Panc1 (cell line): ENCODE measurements at regions not wholly inside any gene's neighbourhood (a gene's known extent, or its start where the extent isn't known, plus 50 kb on each side); places are given as distances from the start of the nearest gene placed in this dataset.

Experiments
- ATAC-seq: fragments of 200-7000 bp; cut with Tn5 transposase; 2 replicates; pipeline ENCODE4 v1.9.1; 2020; ENCODE audit warnings: mild to moderate bottlenecking, moderate library complexity
- BruUV-seq: library from RNA; stranded (reverse); fragments of 400-500 nt; replicated peaks from 2 replicates; lab custom pipeline; 2021; lab: Mats Ljungman, UMichigan
- CTCF ChIA-PET: fragments of 300-600 bp; sonication (Branson Sonifier 250); formaldehyde crosslinking; loops from one replicate; lab custom pipeline; 2022; ENCODE audit warnings: antibody characterized with exemption; lab: Charles Lee
- POLR2A ChIA-PET: fragments of 300-600 bp; sonication (Branson Sonifier 250); formaldehyde crosslinking; loops from one replicate; lab custom pipeline; 2022; ENCODE audit warnings: antibody characterized with exemption; lab: Charles Lee
- DNase-seq: peaks from one replicate; pipeline ENCODE4 v3.0.0-alpha.2; 2010; ENCODE audit warnings: low read depth, low spot score
- H3K27ac ChIP-seq: 2 replicates; pipeline ENCODE4 v1.5.1; 2011; ENCODE audit warnings: mild to moderate bottlenecking, low read length, inconsistent platforms
- H3K27me3 ChIP-seq: fragments of 200-500 bp; sonication (Bioruptor generic); 2 replicates; pipeline ENCODE4 v1.6.0; 2014; ENCODE audit warnings: low read length, inconsistent platforms; ENCODE audit not compliant: control insufficient read depth, insufficient read depth
- H3K36me3 ChIP-seq: fragments of 200-500 bp; sonication (Bioruptor generic); 2 replicates; pipeline ENCODE4 v1.5.1; 2014; ENCODE audit warnings: inconsistent platforms, mild to moderate bottlenecking, low read length, moderate library complexity; ENCODE audit not compliant: control insufficient read depth, insufficient read depth
- H3K4me1 ChIP-seq: 2 replicates; pipeline ENCODE4 v1.5.1; 2011; ENCODE audit warnings: inconsistent platforms, mild to moderate bottlenecking, low read length, moderate library complexity; ENCODE audit not compliant: control insufficient read depth, insufficient read depth
- H3K4me3 ChIP-seq, 2 experiments: 2 replicates each; pipeline ENCODE4 v1.5.1; 2011 to 2012; ENCODE audit warnings: low read depth in 2 of 2, low read length in 2 of 2, mild to moderate bottlenecking in 2 of 2, inconsistent platforms in 1 of 2, moderate library complexity in 1 of 2
- H3K9me3 ChIP-seq: fragments of 200-500 bp; sonication (Bioruptor generic); 2 replicates; pipeline ENCODE4 v1.5.1; 2014; ENCODE audit warnings: low read depth, mild to moderate bottlenecking, inconsistent platforms, low read length, moderate library complexity; ENCODE audit not compliant: control insufficient read depth, insufficient read depth
- CTCF ChIP-seq: fragments of 450-650 bp; IDR thresholded peaks from 2 replicates; pipeline ENCODE4 v1.5.1; 2017; ENCODE audit warnings: mild to moderate bottlenecking
- POLR2AphosphoS5 ChIP-seq: IDR thresholded peaks from 2 replicates; pipeline ENCODE4 v1.6.1; 2012; ENCODE audit warnings: mild to moderate bottlenecking, low read depth, low read length, moderate library complexity
- REST ChIP-seq, 2 experiments: IDR thresholded peaks; 2 replicates each; pipeline ENCODE4 v1.6.1; 2011 to 2012; ENCODE audit warnings: low read depth in 2 of 2, control low read depth in 1 of 2, low read length in 1 of 2, mild to moderate bottlenecking in 1 of 2, moderate library complexity in 1 of 2; ENCODE audit not compliant: insufficient read depth in 1 of 2
- SIN3A ChIP-seq: IDR thresholded peaks from 2 replicates; pipeline ENCODE4 v1.6.1; 2012; ENCODE audit warnings: low read depth, mild to moderate bottlenecking, low read length, moderate library complexity, borderline replicate concordance; ENCODE audit not compliant: insufficient read depth
- TCF7L2 ChIP-seq: IDR thresholded peaks from 2 replicates; pipeline ENCODE4 v1.6.1; 2011; ENCODE audit warnings: mild to moderate bottlenecking, low read depth, low read length, inconsistent platforms
- in situ Hi-C: cut with HindIII; loops from 2 replicates; pipeline ENCODE4 v1.10.0; 2016; ENCODE audit warnings: low sequenced_read_pairs, low pct_unique_long_range_greater_than_20kb
- intact Hi-C: fragments of 100-400 bp; cut with micrococcal nuclease; formaldehyde crosslinking; loops from one replicate; pipeline ENCODE4 v1.10.0; 2022; ENCODE audit not compliant: unreplicated experiment

GRCh38 chr15:96762566-96762965 lies 432.1 kb downstream of the NR2F2 start:
- no peak overlapping the region for H3K27ac ChIP-seq
- ChIA-PET POLR2A (no interaction called here), CTCF (no interaction called here)
- intact Hi-C loops, result no loop called here
- no peaks in the 10 kb centered on the region for H3K4me1 ChIP-seq
- H3K4me3 ChIP-seq, result no peak overlapping the region
- no peaks in the 10 kb centered on the region for H3K27me3 ChIP-seq
- H3K9me3 ChIP-seq, result no peaks in the 10 kb centered on the region
- BruUV-seq, result no TSS peak
- no peak for ATAC-seq
- no peak for DNase-seq
- H3K36me3 ChIP-seq, result no peaks in the 10 kb centered on the region
- in situ Hi-C loops, result no loop called here
- TF ChIP-seq POLR2AphosphoS5 (no peak), TCF7L2 (no peak), CTCF (no peak), REST (IDR thresholded peaks at IDR 0.05; ENCODE audit: insufficient read depth in 1 of 2, low read depth in 2 of 2, low read length in 1 of 2) (no peak), SIN3A (no peak)

- in situ Hi-C loops (no loop called here), intact Hi-C loops (no loop called here)
- CTCF ChIA-PET, result no interaction called here
- no peaks in the 10 kb centered on the region for H3K36me3 ChIP-seq
- H3K4me3 ChIP-seq, result no peak overlapping the region
- DNase-seq, result no peak
- BruUV-seq, result no TSS peak
- no peaks in the 10 kb centered on the region for H3K27me3 ChIP-seq
- ATAC-seq, result no peak
- TF ChIP-seq TCF7L2 (no peak), REST (IDR thresholded peaks at IDR 0.05; ENCODE audit: insufficient read depth in 1 of 2, low read depth in 2 of 2, low read length in 1 of 2) (no peak), POLR2AphosphoS5 (no peak), CTCF (no peak), SIN3A (no peak)
- no peaks in the 10 kb centered on the region for H3K4me1 ChIP-seq
- POLR2A ChIA-PET, result no interaction called here
- H3K27ac ChIP-seq, result no peak overlapping the region
- H3K9me3 ChIP-seq, result no peaks in the 10 kb centered on the region
Measured at GRCh38 chr15:96764501-96764900, 434.0 kb downstream of the NR2F2 start.
